VCaP (cell line): ENCODE measurements at regions not wholly inside any gene's neighbourhood (a gene's known extent, or its start where the extent isn't known, plus 50 kb on each side); places are given as distances from the start of the nearest gene placed in this dataset.
"Not testable (repeated sequence)": the region's sequence is repeated elsewhere in the genome, so short reads cannot be mapped to it uniquely, and the experiment has no call there.

Source experiments
- H3K27ac ChIP-seq: fragments of 450-650 bp; 2 replicates; pipeline ENCODE4 v1.5.1; 2017
- CTCF ChIP-seq: fragments of 450-650 bp; conservative IDR thresholded peaks from 2 replicates; pipeline ENCODE4 v1.5.1; 2017; ENCODE audit warnings: mild to moderate bottlenecking, moderate library complexity

- no peak overlapping the region for H3K27ac ChIP-seq
- no peak for TF ChIP-seq CTCF
Observed at GRCh38 chr2:142572346-142573132, 304.9 kb upstream of the KYNU start.

- no peak overlapping the region; the same call in 1 of the 2 replicates for H3K27ac ChIP-seq
- no peak for TF ChIP-seq CTCF
Observed at GRCh38 chr2:142571934-142572333, 305.5 kb upstream of the KYNU start.

GRCh38 chr2:142562900-142563299 is 314.6 kb upstream of the KYNU start:
- no peak overlapping the region for H3K27ac ChIP-seq
- TF ChIP-seq CTCF: no peak

- H3K27ac ChIP-seq: no peak overlapping the region
- TF ChIP-seq CTCF: no peak
Observed at GRCh38 chr2:142561656-142562055, 315.8 kb upstream of the KYNU start.

- TF ChIP-seq CTCF: no peak
- peak overlapping the region; percentile 22 for H3K27ac ChIP-seq
Observed at GRCh38 chr2:142557391-142557790, 320.1 kb upstream of the KYNU start.

GRCh38 chr2:142545999-142546398 is 331.5 kb upstream of the KYNU start:
- not testable (repeated sequence) for H3K27ac ChIP-seq

GRCh38 chr2:142545036-142545435 is 332.4 kb upstream of the KYNU start:
- no peak overlapping the region for H3K27ac ChIP-seq
- TF ChIP-seq CTCF: no peak

- no peak for TF ChIP-seq CTCF
Observed at GRCh38 chr2:142544173-142544572, 333.3 kb upstream of the KYNU start.

More at GRCh38 chr2:142544173-142544572, 333.3 kb upstream of the KYNU start:
- H3K27ac ChIP-seq: no peak overlapping the region
